D721Med (cell line): ENCODE measurements at regions not wholly inside any gene's neighbourhood (a gene's known extent, or its start where the extent isn't known, plus 50 kb on each side); places are given as distances from the start of the nearest gene placed in this dataset.

ENCODE experiments used
- DNase-seq: peaks from one replicate; pipeline ENCODE4 v3.0.0; 2011; ENCODE audit warnings: low spot score; ENCODE audit not compliant: insufficient read length
- FAIRE-seq: peaks from 2 replicates; lab custom pipeline; 2011; peaks lifted over from hg19 to GRCh38; lab: Jason Lieb, UNC
- TF ChIP-seq, protein P1 (sequence below): IDR thresholded peaks from 2 replicates; pipeline ENCODE4 v1.5.1; 2012; ENCODE audit warnings: mild to moderate bottlenecking, control low read depth; ENCODE audit not compliant: insufficient read depth; ENCODE audit errors: missing control alignments

DNA sequence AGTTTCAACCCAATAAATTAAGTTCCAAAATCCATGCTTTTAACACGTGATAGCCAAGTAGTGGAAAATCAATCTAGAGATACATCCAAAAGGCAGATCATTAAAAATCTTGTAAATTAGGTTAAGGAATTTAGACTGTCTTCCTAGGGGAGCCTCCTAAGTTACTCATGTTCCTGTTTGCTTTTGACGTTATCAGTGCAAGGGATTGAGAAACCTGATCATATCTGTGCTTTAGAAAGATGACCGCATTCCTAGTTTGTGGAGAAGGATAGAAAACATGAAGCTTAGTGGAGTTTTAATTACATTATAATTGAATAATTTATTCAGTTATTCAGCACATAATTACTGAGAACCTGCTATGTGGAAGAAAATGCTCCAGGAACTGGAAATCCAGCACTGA lies 251.0 kb upstream of the ARGLU1 start:
- DNase-seq, result no peak
- no peak for FAIRE-seq
- TF ChIP-seq, protein P1, sequence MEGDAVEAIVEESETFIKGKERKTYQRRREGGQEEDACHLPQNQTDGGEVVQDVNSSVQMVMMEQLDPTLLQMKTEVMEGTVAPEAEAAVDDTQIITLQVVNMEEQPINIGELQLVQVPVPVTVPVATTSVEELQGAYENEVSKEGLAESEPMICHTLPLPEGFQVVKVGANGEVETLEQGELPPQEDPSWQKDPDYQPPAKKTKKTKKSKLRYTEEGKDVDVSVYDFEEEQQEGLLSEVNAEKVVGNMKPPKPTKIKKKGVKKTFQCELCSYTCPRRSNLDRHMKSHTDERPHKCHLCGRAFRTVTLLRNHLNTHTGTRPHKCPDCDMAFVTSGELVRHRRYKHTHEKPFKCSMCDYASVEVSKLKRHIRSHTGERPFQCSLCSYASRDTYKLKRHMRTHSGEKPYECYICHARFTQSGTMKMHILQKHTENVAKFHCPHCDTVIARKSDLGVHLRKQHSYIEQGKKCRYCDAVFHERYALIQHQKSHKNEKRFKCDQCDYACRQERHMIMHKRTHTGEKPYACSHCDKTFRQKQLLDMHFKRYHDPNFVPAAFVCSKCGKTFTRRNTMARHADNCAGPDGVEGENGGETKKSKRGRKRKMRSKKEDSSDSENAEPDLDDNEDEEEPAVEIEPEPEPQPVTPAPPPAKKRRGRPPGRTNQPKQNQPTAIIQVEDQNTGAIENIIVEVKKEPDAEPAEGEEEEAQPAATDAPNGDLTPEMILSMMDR, result no peak

DNA sequence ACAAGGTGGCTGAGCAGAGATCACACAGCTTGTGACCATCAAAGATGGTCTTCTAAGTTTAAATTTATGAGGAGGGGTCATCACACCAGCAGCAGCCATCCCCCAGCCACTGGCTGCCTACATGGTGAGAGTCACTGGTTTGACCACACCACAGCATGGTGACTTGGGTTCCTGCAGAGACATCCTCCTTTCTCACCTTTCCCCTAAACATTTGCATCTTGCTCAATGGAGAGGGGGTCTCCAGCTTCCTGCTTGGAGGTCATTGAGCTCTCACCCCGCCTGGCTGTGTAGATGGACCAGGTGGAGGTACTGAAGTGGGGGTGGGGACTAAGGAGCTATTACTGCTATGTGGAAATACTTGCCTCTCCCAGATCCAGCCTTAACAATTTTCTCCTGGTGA lies 247.6 kb upstream of the ARGLU1 start:
- DNase-seq, result no peak
- FAIRE-seq, result no peak
- TF ChIP-seq, protein P1, result no peak

DNA sequence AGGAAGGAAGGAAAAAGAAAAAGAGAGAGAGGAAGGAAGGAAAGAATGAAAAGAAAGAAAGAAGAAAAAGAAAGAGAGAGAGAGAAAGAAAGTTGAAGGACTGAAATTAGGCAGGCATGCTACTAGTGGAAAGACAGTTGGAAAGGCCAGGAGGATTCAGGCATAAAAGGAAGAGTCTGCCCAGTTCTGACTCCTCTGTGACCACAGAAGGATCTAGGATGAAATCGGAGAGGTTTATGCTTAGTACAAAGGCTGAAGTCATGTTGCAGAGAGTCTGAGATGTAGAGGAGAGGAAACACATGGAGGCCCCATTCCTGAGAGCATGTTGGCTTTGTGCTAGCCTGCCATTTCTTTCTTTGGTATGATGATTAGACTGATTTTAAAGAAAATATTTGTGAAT lies 246.5 kb upstream of the ARGLU1 start:
- FAIRE-seq (no peak), DNase-seq (no peak)

DNA sequence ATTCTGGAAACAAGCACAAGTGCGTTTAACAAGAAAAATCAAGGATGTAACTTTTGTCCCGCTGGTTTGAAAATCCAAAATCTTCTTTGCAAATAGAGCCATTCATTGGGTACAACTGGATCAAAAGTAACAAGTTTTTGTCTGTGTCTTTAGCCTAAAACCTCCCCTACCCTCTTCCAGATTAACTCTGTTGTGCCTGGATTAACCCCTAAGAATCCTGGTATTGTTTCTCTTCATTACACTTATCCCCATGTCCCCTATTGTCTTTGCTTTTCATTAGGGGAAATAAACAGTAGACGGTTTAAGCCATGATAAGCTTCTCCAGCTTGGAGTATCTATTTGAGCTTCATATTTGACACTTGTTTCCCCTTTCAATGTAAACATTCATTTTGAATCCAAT lies 242.1 kb upstream of the ARGLU1 start:
- no peak for FAIRE-seq
- no peak for DNase-seq
- TF ChIP-seq, protein P1, result no peak

More for the DNA sequence above, 246.5 kb upstream of the ARGLU1 start:
- TF ChIP-seq, protein P1, result no peak

DNA sequence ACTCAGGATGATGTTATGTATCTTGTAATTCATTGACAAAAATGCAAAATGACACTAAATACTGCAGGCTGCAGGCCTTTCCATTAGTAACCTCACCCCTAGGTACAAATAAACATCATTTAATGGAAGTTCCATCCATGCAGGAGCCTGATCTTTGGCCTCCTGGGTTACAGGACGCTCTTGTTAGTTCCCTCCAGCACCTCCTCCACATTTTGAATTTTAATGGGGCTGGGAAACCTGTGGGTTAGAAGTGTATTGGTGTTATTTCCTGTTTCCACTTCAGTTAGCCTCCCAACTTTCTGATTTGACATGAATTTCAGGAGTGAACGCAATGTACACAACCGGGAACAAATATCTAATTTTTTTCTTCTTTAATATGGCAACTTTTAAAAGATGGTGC lies 237.1 kb upstream of the ARGLU1 start:
- FAIRE-seq (no peak), DNase-seq (no peak)
- TF ChIP-seq, protein P1, result no peak

DNA sequence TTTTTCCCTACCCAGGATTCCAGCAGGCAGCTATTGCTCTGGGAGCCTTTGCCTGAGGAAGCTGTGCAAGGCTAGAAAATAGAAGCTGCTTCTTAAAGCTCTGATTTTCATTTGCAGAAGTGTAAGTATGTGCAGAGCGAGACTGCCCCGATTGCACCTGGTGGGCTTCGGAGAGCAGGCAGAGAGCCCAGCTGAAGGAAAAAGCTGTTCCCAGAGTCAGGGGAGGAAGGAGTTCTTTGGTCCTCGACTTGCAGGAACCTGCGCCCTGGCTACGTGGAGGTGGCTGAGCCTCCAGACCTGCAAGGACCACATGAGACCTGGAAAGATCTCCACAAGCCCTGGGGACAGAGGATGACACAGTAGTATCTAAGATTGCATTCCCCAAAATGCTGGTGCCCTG lies 235.0 kb upstream of the ARGLU1 start:
- TF ChIP-seq, protein P1, result no peak
- FAIRE-seq (no peak), DNase-seq (no peak)

DNA sequence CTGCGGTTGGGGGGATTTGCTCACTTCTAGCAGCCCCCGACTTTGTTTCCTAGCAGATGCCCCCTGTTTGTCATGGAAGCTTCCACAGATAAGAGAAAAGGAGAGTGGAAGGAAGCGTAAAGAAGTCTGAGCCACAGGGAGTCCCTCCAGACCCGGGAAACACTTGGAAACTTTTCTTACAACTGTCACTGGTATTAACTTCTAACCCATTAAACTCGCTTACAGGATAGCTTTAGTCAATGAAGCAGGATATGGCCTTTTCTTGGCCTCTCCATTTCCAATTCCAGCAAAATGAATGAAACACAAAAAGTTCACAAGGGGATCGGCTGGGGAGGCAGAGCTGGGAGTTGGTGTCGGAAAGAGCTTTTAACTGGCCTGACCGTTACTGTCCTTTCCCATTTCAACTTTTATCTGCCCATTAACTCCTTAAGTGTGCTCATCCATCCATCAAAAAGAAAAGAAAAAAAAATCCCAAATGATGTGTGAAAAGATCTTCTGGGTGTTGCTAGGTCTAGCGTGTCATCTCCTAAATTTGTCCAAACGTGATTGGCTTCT lies 231.9 kb upstream of the ARGLU1 start:
- TF ChIP-seq, protein P1, result no peak
- no peak for FAIRE-seq
- DNase-seq, result no peak
